ENCODE measurements at regions not wholly inside any gene's neighbourhood (a gene's known extent, or its start where the extent isn't known, plus 50 kb on each side); places are given as distances from the start of the nearest gene placed in this dataset.

DNA sequence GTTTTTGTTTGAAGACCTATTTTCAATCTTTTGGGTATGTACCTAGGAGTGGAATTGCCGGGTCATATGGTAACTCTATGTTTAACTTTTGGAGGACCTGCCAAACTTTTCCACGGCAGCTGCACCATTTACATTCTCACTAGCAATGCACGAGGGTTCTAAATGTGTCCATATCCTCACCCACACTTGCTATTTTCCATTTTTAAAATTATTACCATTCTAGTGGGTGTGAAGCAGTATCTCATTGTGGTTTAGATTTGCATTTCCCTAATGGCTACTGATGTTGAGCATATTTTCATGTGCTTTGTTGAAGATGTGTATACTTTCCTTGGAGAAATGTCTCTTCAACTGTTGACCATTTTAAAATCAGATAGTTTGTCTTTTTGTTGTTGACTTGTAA is 60.3 kb upstream of the HAPSTR1 start:
- Histone ChIP-seq H3K9me3 (ENCODE audit: control insufficient read depth, insufficient read depth, low read depth, low read length) (no peaks in the 10 kb centered on the region), H3K27me3 (ENCODE audit: control insufficient read depth, insufficient read depth, low read length) (no peaks in the 10 kb centered on the region), H3K4me1 (ENCODE audit: control insufficient read depth, insufficient read depth, low read length) (no peaks in the 10 kb centered on the region), H3K27ac (ENCODE audit: low read length) (no peak overlapping the region), H3K4me3 (ENCODE audit: low read depth in 2 of 2, low read length in 2 of 2) (no peak overlapping the region), H3K36me3 (ENCODE audit: control insufficient read depth, insufficient read depth, low read length) (no peaks in the 10 kb centered on the region)
- DNase-seq (ENCODE audit: low read depth, low spot score) (no peak), ATAC-seq (no peak)
- in situ Hi-C loops (cut with HindIII; ENCODE audit: low pct_unique_long_range_greater_than_20kb, low sequenced_read_pairs) (no loop called here), intact Hi-C loops (cut with micrococcal nuclease; ENCODE audit: unreplicated experiment) (no loop called here)
- BruUV-seq (replicated peaks): no TSS peak
- no peak for TF ChIP-seq POLR2AphosphoS5 (IDR thresholded peaks at IDR 0.05; ENCODE audit: low read depth, low read length)
- TF ChIP-seq SIN3A (IDR thresholded peaks at IDR 0.05; ENCODE audit: borderline replicate concordance, insufficient read depth, low read depth, low read length): no peak
- TF ChIP-seq TCF7L2 (IDR thresholded peaks at IDR 0.05; ENCODE audit: low read depth, low read length): no peak
- TF ChIP-seq, protein P1, sequence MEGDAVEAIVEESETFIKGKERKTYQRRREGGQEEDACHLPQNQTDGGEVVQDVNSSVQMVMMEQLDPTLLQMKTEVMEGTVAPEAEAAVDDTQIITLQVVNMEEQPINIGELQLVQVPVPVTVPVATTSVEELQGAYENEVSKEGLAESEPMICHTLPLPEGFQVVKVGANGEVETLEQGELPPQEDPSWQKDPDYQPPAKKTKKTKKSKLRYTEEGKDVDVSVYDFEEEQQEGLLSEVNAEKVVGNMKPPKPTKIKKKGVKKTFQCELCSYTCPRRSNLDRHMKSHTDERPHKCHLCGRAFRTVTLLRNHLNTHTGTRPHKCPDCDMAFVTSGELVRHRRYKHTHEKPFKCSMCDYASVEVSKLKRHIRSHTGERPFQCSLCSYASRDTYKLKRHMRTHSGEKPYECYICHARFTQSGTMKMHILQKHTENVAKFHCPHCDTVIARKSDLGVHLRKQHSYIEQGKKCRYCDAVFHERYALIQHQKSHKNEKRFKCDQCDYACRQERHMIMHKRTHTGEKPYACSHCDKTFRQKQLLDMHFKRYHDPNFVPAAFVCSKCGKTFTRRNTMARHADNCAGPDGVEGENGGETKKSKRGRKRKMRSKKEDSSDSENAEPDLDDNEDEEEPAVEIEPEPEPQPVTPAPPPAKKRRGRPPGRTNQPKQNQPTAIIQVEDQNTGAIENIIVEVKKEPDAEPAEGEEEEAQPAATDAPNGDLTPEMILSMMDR (IDR thresholded peaks at IDR 0.05): no peak
- TF ChIP-seq, protein P2, sequence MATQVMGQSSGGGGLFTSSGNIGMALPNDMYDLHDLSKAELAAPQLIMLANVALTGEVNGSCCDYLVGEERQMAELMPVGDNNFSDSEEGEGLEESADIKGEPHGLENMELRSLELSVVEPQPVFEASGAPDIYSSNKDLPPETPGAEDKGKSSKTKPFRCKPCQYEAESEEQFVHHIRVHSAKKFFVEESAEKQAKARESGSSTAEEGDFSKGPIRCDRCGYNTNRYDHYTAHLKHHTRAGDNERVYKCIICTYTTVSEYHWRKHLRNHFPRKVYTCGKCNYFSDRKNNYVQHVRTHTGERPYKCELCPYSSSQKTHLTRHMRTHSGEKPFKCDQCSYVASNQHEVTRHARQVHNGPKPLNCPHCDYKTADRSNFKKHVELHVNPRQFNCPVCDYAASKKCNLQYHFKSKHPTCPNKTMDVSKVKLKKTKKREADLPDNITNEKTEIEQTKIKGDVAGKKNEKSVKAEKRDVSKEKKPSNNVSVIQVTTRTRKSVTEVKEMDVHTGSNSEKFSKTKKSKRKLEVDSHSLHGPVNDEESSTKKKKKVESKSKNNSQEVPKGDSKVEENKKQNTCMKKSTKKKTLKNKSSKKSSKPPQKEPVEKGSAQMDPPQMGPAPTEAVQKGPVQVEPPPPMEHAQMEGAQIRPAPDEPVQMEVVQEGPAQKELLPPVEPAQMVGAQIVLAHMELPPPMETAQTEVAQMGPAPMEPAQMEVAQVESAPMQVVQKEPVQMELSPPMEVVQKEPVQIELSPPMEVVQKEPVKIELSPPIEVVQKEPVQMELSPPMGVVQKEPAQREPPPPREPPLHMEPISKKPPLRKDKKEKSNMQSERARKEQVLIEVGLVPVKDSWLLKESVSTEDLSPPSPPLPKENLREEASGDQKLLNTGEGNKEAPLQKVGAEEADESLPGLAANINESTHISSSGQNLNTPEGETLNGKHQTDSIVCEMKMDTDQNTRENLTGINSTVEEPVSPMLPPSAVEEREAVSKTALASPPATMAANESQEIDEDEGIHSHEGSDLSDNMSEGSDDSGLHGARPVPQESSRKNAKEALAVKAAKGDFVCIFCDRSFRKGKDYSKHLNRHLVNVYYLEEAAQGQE (IDR thresholded peaks at IDR 0.05; ENCODE audit: insufficient read depth in 1 of 2, low read depth in 2 of 2, low read length in 1 of 2): no peak
- ChIA-PET CTCF (no interaction called here), POLR2A (no interaction called here)

DNA sequence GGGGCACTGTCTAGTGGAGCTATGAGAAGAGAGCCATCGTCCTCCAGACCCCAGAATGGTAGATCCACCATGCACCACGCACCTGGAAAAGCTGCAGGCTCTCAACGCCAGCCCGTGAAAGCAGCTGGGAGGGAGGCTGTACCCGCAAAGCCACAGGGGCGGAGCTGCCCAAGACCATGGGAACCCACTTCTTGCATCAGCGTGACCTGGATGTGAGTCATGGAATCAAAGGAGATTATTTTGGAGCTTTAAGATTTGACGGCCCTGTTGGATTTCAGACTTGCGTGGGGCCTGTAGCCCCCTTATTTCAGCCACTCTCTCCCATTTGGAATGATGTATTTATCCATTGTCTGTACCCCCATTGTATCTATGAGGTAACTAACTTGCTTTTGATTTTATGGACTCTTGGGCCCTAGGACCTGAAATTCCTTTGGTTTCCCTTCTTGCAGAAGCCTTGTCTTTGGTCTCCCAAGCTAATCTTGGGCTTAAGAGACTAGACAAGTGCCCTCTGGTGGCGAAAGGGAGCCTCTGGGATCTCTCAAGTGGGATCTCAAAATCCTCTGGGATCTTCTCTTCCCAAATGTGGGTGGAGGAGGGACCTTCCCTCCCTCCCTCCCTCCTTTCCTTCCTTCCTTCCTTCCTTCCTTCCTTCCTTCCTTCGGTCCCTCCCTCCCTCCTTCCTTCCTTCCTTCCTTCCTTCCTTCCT is 58.2 kb upstream of the HAPSTR1 start:
- Histone ChIP-seq H3K4me1 (ENCODE audit: control insufficient read depth, insufficient read depth, low read length) (no peaks in the 10 kb centered on the region), H3K4me3 (ENCODE audit: low read depth in 2 of 2, low read length in 2 of 2) (no peak overlapping the region), H3K27ac (ENCODE audit: low read length) (no peak overlapping the region), H3K9me3 (ENCODE audit: control insufficient read depth, insufficient read depth, low read depth, low read length) (no peaks in the 10 kb centered on the region), H3K36me3 (ENCODE audit: control insufficient read depth, insufficient read depth, low read length) (no peaks in the 10 kb centered on the region), H3K27me3 (ENCODE audit: control insufficient read depth, insufficient read depth, low read length) (no peaks in the 10 kb centered on the region)
- in situ Hi-C loops (cut with HindIII; ENCODE audit: low pct_unique_long_range_greater_than_20kb, low sequenced_read_pairs) (no loop called here), intact Hi-C loops (cut with micrococcal nuclease; ENCODE audit: unreplicated experiment) (no loop called here)
- TF ChIP-seq, protein P2 (IDR thresholded peaks at IDR 0.05; ENCODE audit: insufficient read depth in 1 of 2, low read depth in 2 of 2, low read length in 1 of 2): no peak
- TF ChIP-seq, protein P1 (IDR thresholded peaks at IDR 0.05): no peak; the same call in none of the 2 replicates
- TF ChIP-seq POLR2AphosphoS5 (IDR thresholded peaks at IDR 0.05; ENCODE audit: low read depth, low read length) (no peak), TCF7L2 (IDR thresholded peaks at IDR 0.05; ENCODE audit: low read depth, low read length) (no peak), SIN3A (IDR thresholded peaks at IDR 0.05; ENCODE audit: borderline replicate concordance, insufficient read depth, low read depth, low read length) (no peak)
- DNase-seq (ENCODE audit: low read depth, low spot score) (no peak), ATAC-seq (peak; percentile 88)
- CTCF ChIA-PET: interaction anchor here (0.6 to 2.0 kb wide), 5 partner anchors 14 to 326 kb away, joined by 3 to 15 read pairs (median 6); no protein-coding TSS in a partner anchor
- POLR2A ChIA-PET: no interaction called here
- BruUV-seq (replicated peaks): no TSS peak

Data from Panc1 (cell line).